SK-N-SH (cell line): ENCODE measurements at regions not wholly inside any gene's neighbourhood (a gene's known extent, or its start where the extent isn't known, plus 50 kb on each side); places are given as distances from the start of the nearest gene placed in this dataset.

Source experiments
- CTCF ChIA-PET: fragments of 300-600, 350-600 bp; formaldehyde crosslinking; extraction: SDS; loops from one replicate; lab custom pipeline; 2021; lab: Yijun Ruan, JAX
- POLR2A ChIA-PET: fragments of 350-600 bp; sonication (Branson Sonifier 250); formaldehyde crosslinking; extraction: SDS; loops from one replicate; lab custom pipeline; 2020; ENCODE audit warnings: antibody characterized with exemption, inconsistent platforms; lab: Yijun Ruan, JAX
- DNase-seq: peaks from one replicate; pipeline ENCODE4 v3.0.0; 2012
- H2AFZ ChIP-seq: fragments of 200-600 bp; sonication (generic); 2 replicates; pipeline ENCODE4 v1.8.1; 2016; ENCODE audit warnings: antibody characterized with exemption, mild to moderate bottlenecking, low read depth
- H3F3A ChIP-seq: fragments of 200-600 bp; sonication (generic); replicated peaks from 2 replicates; pipeline ENCODE3; 2016; ENCODE audit warnings: antibody characterized with exemption, mild to moderate bottlenecking; ENCODE audit not compliant: insufficient read depth
- H3K27ac ChIP-seq, 2 experiments: fragments of 200-500 bp in 1 of 2; fragments of 200-600 bp in 1 of 2; sonication (Bioruptor generic) in 1 of 2; sonication (generic), shearing (Covaris generic) in 1 of 2; 2 replicates each; pipeline versions ENCODE4 v1.5.1 to v1.6.1; 2014 to 2016; ENCODE audit warnings: low read depth in 2 of 2, inconsistent platforms in 1 of 2, low read length in 1 of 2, mild to moderate bottlenecking in 1 of 2, mixed read lengths in 1 of 2
- H3K27me3 ChIP-seq: fragments of 200-600 bp; sonication (generic), shearing (Covaris generic); 2 replicates; pipeline ENCODE4 v1.6.1; 2016; ENCODE audit warnings: mixed run types; ENCODE audit not compliant: insufficient read depth
- H3K36me3 ChIP-seq, 2 experiments: fragments of 200-500 bp in 1 of 2; fragments of 200-600 bp in 1 of 2; sonication (Bioruptor generic) in 1 of 2; sonication (generic) in 1 of 2; replicated peaks in 1 of 2; 2 replicates each; pipeline versions ENCODE3 to v1.5.1; 2014 to 2016; ENCODE audit warnings: low read length in 1 of 2, mild to moderate bottlenecking in 1 of 2; ENCODE audit not compliant: insufficient read depth in 2 of 2, control insufficient read depth in 1 of 2
- H3K4me1 ChIP-seq, 2 experiments: fragments of 200-500 bp in 1 of 2; fragments of 200-600 bp in 1 of 2; sonication (Bioruptor generic) in 1 of 2; sonication (generic), shearing (Covaris generic) in 1 of 2; 2 replicates each; pipeline versions ENCODE4 v1.5.1 to v1.6.1; 2014 to 2016; ENCODE audit warnings: low read depth in 1 of 2, low read length in 1 of 2, mixed run types in 1 of 2; ENCODE audit not compliant: insufficient read depth in 2 of 2, control insufficient read depth in 1 of 2
- H3K4me2 ChIP-seq: fragments of 200-600 bp; sonication (generic), shearing (Covaris generic); 2 replicates; pipeline ENCODE4 v1.6.1; 2017; ENCODE audit warnings: mixed run types
- H3K4me3 ChIP-seq, 2 experiments: fragments of 200-500 bp in 1 of 2; fragments of 200-600 bp in 1 of 2; sonication (Bioruptor generic) in 1 of 2; sonication (generic), shearing (Covaris generic) in 1 of 2; 2 replicates each; pipeline versions ENCODE4 v1.5.1 to v1.8.1; 2014 to 2016; ENCODE audit warnings: low read depth in 2 of 2, inconsistent platforms in 1 of 2, low read length in 1 of 2, mild to moderate bottlenecking in 1 of 2, mixed read lengths in 1 of 2, moderate library complexity in 1 of 2
- H3K79me2 ChIP-seq: fragments of 200-600 bp; sonication (generic); 2 replicates; pipeline ENCODE4 v1.8.1; 2017; ENCODE audit warnings: mild to moderate bottlenecking; ENCODE audit not compliant: insufficient read depth
- H3K9ac ChIP-seq: fragments of 200-600 bp; sonication (generic); 2 replicates; pipeline ENCODE4 v1.6.1; 2017; ENCODE audit warnings: mixed run types
- H3K9me2 ChIP-seq: fragments of 200-600 bp; sonication (generic); 2 replicates; pipeline ENCODE4 v1.6.1; 2017; ENCODE audit warnings: mixed run types
- H3K9me3 ChIP-seq: fragments of 200-600 bp; sonication (generic); 2 replicates; pipeline ENCODE4 v1.6.1; 2017; ENCODE audit warnings: mixed run types, mild to moderate bottlenecking, moderate library complexity
- H4K20me1 ChIP-seq: fragments of 200-600 bp; sonication (generic); 2 replicates; pipeline ENCODE4 v1.6.1; 2017; ENCODE audit warnings: mild to moderate bottlenecking, mixed run types; ENCODE audit not compliant: insufficient read depth
- CHD2 ChIP-seq: fragments of 150-350 bp; IDR thresholded peaks from 2 replicates; pipeline ENCODE4 v1.6.1; 2018; ENCODE audit warnings: low read length; ENCODE audit not compliant: partially characterized antibody
- ELF1 ChIP-seq: IDR thresholded peaks from 2 replicates; pipeline ENCODE4 v1.4.0; 2012
- EZH2phosphoT487 ChIP-seq: fragments of 200-600 bp; sonication (generic); IDR thresholded peaks from 2 replicates; pipeline ENCODE4 v1.6.1; 2017; ENCODE audit warnings: low read depth, mixed run types, mild to moderate bottlenecking, antibody characterized with exemption, moderate library complexity, borderline replicate concordance
- FOSL2 ChIP-seq: IDR thresholded peaks from 2 replicates; pipeline ENCODE4 v1.4.0; 2012; ENCODE audit warnings: low read depth, mild to moderate bottlenecking, moderate library complexity, borderline replicate concordance
- GABPA ChIP-seq: IDR thresholded peaks from 2 replicates; pipeline ENCODE4 v1.4.0; 2012; ENCODE audit warnings: low read depth, mild to moderate bottlenecking
- JUND ChIP-seq: IDR thresholded peaks from 2 replicates; pipeline ENCODE4 v1.4.0; 2012
- NFIC ChIP-seq: IDR thresholded peaks from 2 replicates; pipeline ENCODE4 v1.4.0; 2012; ENCODE audit warnings: borderline replicate concordance
- POLR2AphosphoS5 ChIP-seq: IDR thresholded peaks from 2 replicates; pipeline ENCODE4 v1.6.1; 2012; ENCODE audit warnings: low read depth, low read length
- RCOR1 ChIP-seq: fragments of 150-350 bp; IDR thresholded peaks from 2 replicates; pipeline ENCODE4 v1.6.1; 2017; ENCODE audit warnings: antibody characterized with exemption, low read length
- RFX5 ChIP-seq: IDR thresholded peaks from 2 replicates; pipeline ENCODE4 v1.6.1; 2012; ENCODE audit warnings: mild to moderate bottlenecking, improper control_type of control experiment, low read length
- SIN3A ChIP-seq: IDR thresholded peaks from 2 replicates; pipeline ENCODE4 v1.6.1; 2012; ENCODE audit warnings: low read depth, mild to moderate bottlenecking, low read length, moderate library complexity, borderline replicate concordance
- SMC3 ChIP-seq: IDR thresholded peaks from 2 replicates; pipeline ENCODE4 v1.6.1; 2012; ENCODE audit warnings: low read depth, low read length, improper control_type of control experiment
- TCF12 ChIP-seq: IDR thresholded peaks from 2 replicates; pipeline ENCODE4 v1.4.0; 2012
- YY1 ChIP-seq: IDR thresholded peaks from 2 replicates; pipeline ENCODE4 v1.4.0; 2012; ENCODE audit warnings: low read depth, mild to moderate bottlenecking
- WGBS: methylation state at CpG from one replicate; pipeline ENCODE4 v1.1.6; 2017; ENCODE audit warnings: low lambda C conversion rate; 5-methylcytosine and 5-hydroxymethylcytosine counted together
- TF ChIP-seq, protein P1 (sequence below): IDR thresholded peaks from 2 replicates; pipeline ENCODE4 v1.4.0; 2012; ENCODE audit warnings: low read depth, borderline replicate concordance
- TF ChIP-seq, protein P2 (sequence below): IDR thresholded peaks from 2 replicates; pipeline ENCODE4 v1.4.0; 2012; ENCODE audit warnings: low read depth
- TF ChIP-seq, protein P3 (sequence below): fragments of 200-600 bp; sonication (generic); IDR thresholded peaks from 2 replicates; pipeline ENCODE4 v1.6.1; 2017; ENCODE audit warnings: antibody characterized with exemption, mild to moderate bottlenecking, moderate library complexity
- TF ChIP-seq, protein P4 (sequence below): fragments of 150-350 bp; IDR thresholded peaks from 2 replicates; pipeline ENCODE4 v1.6.1; 2017; ENCODE audit warnings: antibody characterized with exemption, low read length, low read depth, borderline replicate concordance
- TF ChIP-seq, protein P5 (sequence below): IDR thresholded peaks from 2 replicates; pipeline ENCODE4 v1.4.0; 2012; ENCODE audit warnings: low read depth, borderline replicate concordance

DNA sequence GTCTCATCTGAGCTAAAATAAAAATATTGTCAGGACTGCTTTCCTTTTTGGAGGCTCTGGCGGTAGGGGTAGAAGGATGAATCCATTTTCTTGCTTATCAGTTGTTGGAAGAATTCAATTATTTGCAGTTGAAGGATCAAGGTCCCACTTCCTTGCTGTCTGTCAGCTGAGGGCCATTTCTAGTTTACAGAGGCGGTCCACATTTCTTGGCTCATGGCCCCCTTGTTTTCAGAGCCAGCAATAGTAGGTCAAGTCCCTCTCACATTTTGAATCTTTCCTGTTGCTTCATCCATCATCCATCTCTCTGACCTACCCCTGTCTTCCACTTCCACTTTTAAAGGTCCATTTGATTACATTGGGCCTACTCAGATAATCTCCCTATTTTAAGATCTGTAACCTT, 1099.3 kb upstream of the DIAPH2 start (continued):
- TF ChIP-seq, protein P1, sequence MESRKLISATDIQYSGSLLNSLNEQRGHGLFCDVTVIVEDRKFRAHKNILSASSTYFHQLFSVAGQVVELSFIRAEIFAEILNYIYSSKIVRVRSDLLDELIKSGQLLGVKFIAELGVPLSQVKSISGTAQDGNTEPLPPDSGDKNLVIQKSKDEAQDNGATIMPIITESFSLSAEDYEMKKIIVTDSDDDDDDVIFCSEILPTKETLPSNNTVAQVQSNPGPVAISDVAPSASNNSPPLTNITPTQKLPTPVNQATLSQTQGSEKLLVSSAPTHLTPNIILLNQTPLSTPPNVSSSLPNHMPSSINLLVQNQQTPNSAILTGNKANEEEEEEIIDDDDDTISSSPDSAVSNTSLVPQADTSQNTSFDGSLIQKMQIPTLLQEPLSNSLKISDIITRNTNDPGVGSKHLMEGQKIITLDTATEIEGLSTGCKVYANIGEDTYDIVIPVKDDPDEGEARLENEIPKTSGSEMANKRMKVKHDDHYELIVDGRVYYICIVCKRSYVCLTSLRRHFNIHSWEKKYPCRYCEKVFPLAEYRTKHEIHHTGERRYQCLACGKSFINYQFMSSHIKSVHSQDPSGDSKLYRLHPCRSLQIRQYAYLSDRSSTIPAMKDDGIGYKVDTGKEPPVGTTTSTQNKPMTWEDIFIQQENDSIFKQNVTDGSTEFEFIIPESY = no peak
- TF ChIP-seq, protein P2, sequence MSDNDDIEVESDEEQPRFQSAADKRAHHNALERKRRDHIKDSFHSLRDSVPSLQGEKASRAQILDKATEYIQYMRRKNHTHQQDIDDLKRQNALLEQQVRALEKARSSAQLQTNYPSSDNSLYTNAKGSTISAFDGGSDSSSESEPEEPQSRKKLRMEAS = no peak
- no peak for TF ChIP-seq SMC3
- TF ChIP-seq, protein P3, sequence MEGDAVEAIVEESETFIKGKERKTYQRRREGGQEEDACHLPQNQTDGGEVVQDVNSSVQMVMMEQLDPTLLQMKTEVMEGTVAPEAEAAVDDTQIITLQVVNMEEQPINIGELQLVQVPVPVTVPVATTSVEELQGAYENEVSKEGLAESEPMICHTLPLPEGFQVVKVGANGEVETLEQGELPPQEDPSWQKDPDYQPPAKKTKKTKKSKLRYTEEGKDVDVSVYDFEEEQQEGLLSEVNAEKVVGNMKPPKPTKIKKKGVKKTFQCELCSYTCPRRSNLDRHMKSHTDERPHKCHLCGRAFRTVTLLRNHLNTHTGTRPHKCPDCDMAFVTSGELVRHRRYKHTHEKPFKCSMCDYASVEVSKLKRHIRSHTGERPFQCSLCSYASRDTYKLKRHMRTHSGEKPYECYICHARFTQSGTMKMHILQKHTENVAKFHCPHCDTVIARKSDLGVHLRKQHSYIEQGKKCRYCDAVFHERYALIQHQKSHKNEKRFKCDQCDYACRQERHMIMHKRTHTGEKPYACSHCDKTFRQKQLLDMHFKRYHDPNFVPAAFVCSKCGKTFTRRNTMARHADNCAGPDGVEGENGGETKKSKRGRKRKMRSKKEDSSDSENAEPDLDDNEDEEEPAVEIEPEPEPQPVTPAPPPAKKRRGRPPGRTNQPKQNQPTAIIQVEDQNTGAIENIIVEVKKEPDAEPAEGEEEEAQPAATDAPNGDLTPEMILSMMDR = no peak
- no peak for TF ChIP-seq RCOR1
- TF ChIP-seq, protein P4, sequence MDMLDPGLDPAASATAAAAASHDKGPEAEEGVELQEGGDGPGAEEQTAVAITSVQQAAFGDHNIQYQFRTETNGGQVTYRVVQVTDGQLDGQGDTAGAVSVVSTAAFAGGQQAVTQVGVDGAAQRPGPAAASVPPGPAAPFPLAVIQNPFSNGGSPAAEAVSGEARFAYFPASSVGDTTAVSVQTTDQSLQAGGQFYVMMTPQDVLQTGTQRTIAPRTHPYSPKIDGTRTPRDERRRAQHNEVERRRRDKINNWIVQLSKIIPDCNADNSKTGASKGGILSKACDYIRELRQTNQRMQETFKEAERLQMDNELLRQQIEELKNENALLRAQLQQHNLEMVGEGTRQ = no peak

DNA sequence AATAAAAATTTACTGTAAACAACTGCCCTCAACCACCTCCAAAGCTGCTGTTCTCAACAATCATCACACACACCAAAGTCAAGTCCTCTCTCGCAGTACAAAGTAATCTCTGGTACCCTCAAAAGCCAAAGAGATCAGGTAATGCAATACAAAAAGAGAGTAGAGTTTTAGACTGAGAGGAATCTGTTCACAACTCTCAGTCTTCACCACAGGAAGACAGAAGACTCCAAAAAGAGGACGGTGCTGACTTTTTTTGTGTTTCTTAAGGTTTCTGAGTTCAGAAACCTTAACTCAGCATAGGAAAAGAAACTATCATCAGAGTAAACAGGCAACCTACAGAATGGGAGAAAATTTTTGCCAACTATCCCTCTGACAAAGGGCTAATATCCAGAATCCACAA, 1072.3 kb upstream of the DIAPH2 start:
- H3K4me1 ChIP-seq = no peaks in the 10 kb centered on the region
- H4K20me1 ChIP-seq = no peaks in the 10 kb centered on the region
- no peak overlapping the region for H3K27ac ChIP-seq
- ChIA-PET CTCF (no interaction called here), POLR2A (no interaction called here)
- DNase-seq = no peak
- H3K9me2 ChIP-seq = no peaks in the 10 kb centered on the region
- no peak overlapping the region for H3K4me2 ChIP-seq
- H3K27me3 ChIP-seq = no peaks in the 10 kb centered on the region
- H3K9me3 ChIP-seq = no peaks in the 10 kb centered on the region
- H3K4me3 ChIP-seq = no peak overlapping the region
- H3K36me3 ChIP-seq = no peaks in the 10 kb centered on the region
- no peaks in the 10 kb centered on the region for H3F3A ChIP-seq
- 2% methylated on average over 2 of the region's 2 CpGs for WGBS
- H2AFZ ChIP-seq = no peak overlapping the region
- H3K79me2 ChIP-seq = no peaks in the 10 kb centered on the region
- H3K9ac ChIP-seq = no peak overlapping the region
- TF ChIP-seq JUND (no peak), EZH2phosphoT487 (no peak), GABPA (no peak), CHD2 (no peak), ELF1 (no peak), YY1 (no peak), NFIC (no peak), RFX5 (no peak), SIN3A (no peak), SMC3 (no peak), TCF12 (no peak), POLR2AphosphoS5 (no peak), FOSL2 (no peak)
- TF ChIP-seq, protein P2 = no peak
- TF ChIP-seq, protein P1 = no peak
- TF ChIP-seq, protein P5, sequence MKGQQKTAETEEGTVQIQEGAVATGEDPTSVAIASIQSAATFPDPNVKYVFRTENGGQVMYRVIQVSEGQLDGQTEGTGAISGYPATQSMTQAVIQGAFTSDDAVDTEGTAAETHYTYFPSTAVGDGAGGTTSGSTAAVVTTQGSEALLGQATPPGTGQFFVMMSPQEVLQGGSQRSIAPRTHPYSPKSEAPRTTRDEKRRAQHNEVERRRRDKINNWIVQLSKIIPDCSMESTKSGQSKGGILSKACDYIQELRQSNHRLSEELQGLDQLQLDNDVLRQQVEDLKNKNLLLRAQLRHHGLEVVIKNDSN = no peak
